SK-N-SH treated with all-trans-retinoic acid at 6 μM for 48 hours (cell line): ENCODE measurements at regions not wholly inside any gene's neighbourhood (a gene's known extent, or its start where the extent isn't known, plus 50 kb on each side); places are given as distances from the start of the nearest gene placed in this dataset.

Experiments used
- ARNTL ChIP-seq: fragments of 450-650 bp; formaldehyde crosslinking; IDR thresholded peaks from 2 replicates; pipeline ENCODE4 v1.5.0; 2020; ENCODE audit warnings: low read depth, mild to moderate bottlenecking, moderate library complexity, borderline replicate concordance
- BACH2 ChIP-seq: fragments of 250-450 bp; sonication (Bioruptor Pico); IDR thresholded peaks from 2 replicates; pipeline ENCODE4 v1.9.0; 2021; ENCODE audit warnings: mild to moderate bottlenecking, borderline replicate concordance
- CSDC2 ChIP-seq: fragments of 250-450 bp; sonication (Bioruptor Pico); IDR thresholded peaks from 2 replicates; pipeline ENCODE4 v1.5.0; 2020; ENCODE audit warnings: mild to moderate bottlenecking, moderate library complexity
- CSRNP3 ChIP-seq: fragments of 250-450 bp; sonication (Bioruptor Pico); IDR thresholded peaks from 2 replicates; pipeline ENCODE4 v1.5.1; 2021; ENCODE audit warnings: mild to moderate bottlenecking, moderate library complexity
- GLIS3 ChIP-seq: fragments of 250-450 bp; sonication (Bioruptor Pico); IDR thresholded peaks from 2 replicates; pipeline ENCODE4 v1.5.0; 2020; ENCODE audit warnings: mild to moderate bottlenecking, moderate library complexity
- ISL1 ChIP-seq: fragments of 250-450 bp; sonication (Bioruptor Pico); IDR thresholded peaks from 2 replicates; pipeline ENCODE4 v2.1.2; 2022; ENCODE audit warnings: mild to moderate bottlenecking, moderate library complexity
- RARB ChIP-seq: fragments of 250-450 bp; sonication (Bioruptor Pico); IDR thresholded peaks from 2 replicates; pipeline ENCODE4 v1.8.0; 2021; ENCODE audit warnings: mild to moderate bottlenecking, moderate library complexity
- ZC3H10 ChIP-seq: fragments of 250-450 bp; sonication (Bioruptor Pico); IDR thresholded peaks from 2 replicates; pipeline ENCODE4 v1.5.1; 2021; ENCODE audit warnings: mild to moderate bottlenecking, moderate library complexity
- ZFP3 ChIP-seq: fragments of 250-450 bp; sonication (Bioruptor Pico); IDR thresholded peaks from 2 replicates; pipeline ENCODE4 v1.5.0; 2020; ENCODE audit warnings: mild to moderate bottlenecking, moderate library complexity
- ZFP30 ChIP-seq: fragments of 450-650 bp; formaldehyde crosslinking; IDR thresholded peaks from 2 replicates; pipeline ENCODE4 v1.5.0; 2022; ENCODE audit warnings: mild to moderate bottlenecking, moderate library complexity
- ZNF70 ChIP-seq: fragments of 450-650 bp; formaldehyde crosslinking; IDR thresholded peaks from 2 replicates; pipeline ENCODE4 v1.5.0; 2020; ENCODE audit warnings: mild to moderate bottlenecking, moderate library complexity
- TF ChIP-seq, protein P1 (sequence below): fragments of 250-450 bp; sonication (Bioruptor Pico); IDR thresholded peaks from 2 replicates; pipeline ENCODE4 v1.8.0; 2020; ENCODE audit warnings: mild to moderate bottlenecking, moderate library complexity, borderline replicate concordance
- TF ChIP-seq, protein P2 (sequence below): fragments of 250-450 bp; sonication (Bioruptor Pico); IDR thresholded peaks from 2 replicates; pipeline ENCODE4 v1.5.0; 2020; ENCODE audit warnings: mild to moderate bottlenecking, moderate library complexity

DNA sequence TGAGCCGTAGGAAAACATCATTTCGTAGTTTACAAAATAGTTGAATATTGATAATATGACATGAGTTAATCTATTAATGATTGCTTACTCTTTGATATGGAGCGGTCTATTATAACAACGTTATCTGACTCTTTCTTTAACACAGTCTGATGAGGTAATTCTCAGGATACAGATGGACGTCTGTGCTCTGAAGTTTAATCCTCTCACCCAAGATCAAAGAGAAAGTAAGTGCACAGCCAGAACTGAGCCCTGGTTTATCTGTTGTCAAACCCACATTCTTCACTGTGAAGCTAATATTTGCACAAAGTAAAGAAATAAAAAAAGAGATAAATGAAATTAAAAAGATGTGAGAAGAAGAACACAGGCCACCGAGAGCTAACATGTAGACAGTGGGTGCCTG, 190.9 kb upstream of the COPS8 start:
- TF ChIP-seq, protein P1, sequence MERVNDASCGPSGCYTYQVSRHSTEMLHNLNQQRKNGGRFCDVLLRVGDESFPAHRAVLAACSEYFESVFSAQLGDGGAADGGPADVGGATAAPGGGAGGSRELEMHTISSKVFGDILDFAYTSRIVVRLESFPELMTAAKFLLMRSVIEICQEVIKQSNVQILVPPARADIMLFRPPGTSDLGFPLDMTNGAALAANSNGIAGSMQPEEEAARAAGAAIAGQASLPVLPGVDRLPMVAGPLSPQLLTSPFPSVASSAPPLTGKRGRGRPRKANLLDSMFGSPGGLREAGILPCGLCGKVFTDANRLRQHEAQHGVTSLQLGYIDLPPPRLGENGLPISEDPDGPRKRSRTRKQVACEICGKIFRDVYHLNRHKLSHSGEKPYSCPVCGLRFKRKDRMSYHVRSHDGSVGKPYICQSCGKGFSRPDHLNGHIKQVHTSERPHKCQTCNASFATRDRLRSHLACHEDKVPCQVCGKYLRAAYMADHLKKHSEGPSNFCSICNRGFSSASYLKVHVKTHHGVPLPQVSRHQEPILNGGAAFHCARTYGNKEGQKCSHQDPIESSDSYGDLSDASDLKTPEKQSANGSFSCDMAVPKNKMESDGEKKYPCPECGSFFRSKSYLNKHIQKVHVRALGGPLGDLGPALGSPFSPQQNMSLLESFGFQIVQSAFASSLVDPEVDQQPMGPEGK (CRISPR knock-in tag): no peak
- TF ChIP-seq ZNF70 (CRISPR knock-in tag): no peak
- TF ChIP-seq ARNTL (CRISPR knock-in tag): no peak
- TF ChIP-seq, protein P2, sequence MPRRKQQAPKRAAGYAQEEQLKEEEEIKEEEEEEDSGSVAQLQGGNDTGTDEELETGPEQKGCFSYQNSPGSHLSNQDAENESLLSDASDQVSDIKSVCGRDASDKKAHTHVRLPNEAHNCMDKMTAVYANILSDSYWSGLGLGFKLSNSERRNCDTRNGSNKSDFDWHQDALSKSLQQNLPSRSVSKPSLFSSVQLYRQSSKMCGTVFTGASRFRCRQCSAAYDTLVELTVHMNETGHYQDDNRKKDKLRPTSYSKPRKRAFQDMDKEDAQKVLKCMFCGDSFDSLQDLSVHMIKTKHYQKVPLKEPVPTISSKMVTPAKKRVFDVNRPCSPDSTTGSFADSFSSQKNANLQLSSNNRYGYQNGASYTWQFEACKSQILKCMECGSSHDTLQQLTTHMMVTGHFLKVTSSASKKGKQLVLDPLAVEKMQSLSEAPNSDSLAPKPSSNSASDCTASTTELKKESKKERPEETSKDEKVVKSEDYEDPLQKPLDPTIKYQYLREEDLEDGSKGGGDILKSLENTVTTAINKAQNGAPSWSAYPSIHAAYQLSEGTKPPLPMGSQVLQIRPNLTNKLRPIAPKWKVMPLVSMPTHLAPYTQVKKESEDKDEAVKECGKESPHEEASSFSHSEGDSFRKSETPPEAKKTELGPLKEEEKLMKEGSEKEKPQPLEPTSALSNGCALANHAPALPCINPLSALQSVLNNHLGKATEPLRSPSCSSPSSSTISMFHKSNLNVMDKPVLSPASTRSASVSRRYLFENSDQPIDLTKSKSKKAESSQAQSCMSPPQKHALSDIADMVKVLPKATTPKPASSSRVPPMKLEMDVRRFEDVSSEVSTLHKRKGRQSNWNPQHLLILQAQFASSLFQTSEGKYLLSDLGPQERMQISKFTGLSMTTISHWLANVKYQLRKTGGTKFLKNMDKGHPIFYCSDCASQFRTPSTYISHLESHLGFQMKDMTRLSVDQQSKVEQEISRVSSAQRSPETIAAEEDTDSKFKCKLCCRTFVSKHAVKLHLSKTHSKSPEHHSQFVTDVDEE: no peak
- no peak for TF ChIP-seq CSDC2
- no peak for TF ChIP-seq ZFP30 (CRISPR knock-in tag)
- no peak for TF ChIP-seq RARB
- TF ChIP-seq GLIS3 (CRISPR knock-in tag): no peak
- no peak for TF ChIP-seq ZC3H10
- TF ChIP-seq ISL1 (CRISPR knock-in tag): no peak
- TF ChIP-seq ZFP3 (CRISPR knock-in tag): no peak
- TF ChIP-seq CSRNP3 (CRISPR knock-in tag): no peak
- TF ChIP-seq BACH2 (CRISPR knock-in tag): no peak
